ENCODE measurements at regions not wholly inside any gene's neighbourhood (a gene's known extent, or its start where the extent isn't known, plus 50 kb on each side); places are given as distances from the start of the nearest gene placed in this dataset.
"Not testable (repeated sequence)": the region's sequence is repeated elsewhere in the genome, so short reads cannot be mapped to it uniquely, and the experiment has no call there.

- no peak for DNase-seq
Observed at GRCh38 chr11:69869311-69869939, 50.2 kb upstream of the FGF3 start.

GRCh38 chr11:69870766-69871165 lies 51.5 kb upstream of the FGF3 start:
- DNase-seq, result no peak

- no peak for DNase-seq
Observed at GRCh38 chr11:69873166-69874077, 54.2 kb upstream of the FGF3 start.

- no peak for DNase-seq
Observed at GRCh38 chr11:69874178-69874983, 55.2 kb upstream of the FGF3 start.

- no peak for DNase-seq
Observed at GRCh38 chr11:69874984-69875624, 55.9 kb upstream of the FGF3 start.

- no peak for DNase-seq
Observed at GRCh38 chr11:69876013-69876412, 56.8 kb upstream of the FGF3 start.

- no peak for DNase-seq
Observed at GRCh38 chr11:69877235-69877634, 58.0 kb upstream of the FGF3 start.

- DNase-seq, result not testable (repeated sequence)
Observed at GRCh38 chr11:69877704-69878103, 58.5 kb upstream of the FGF3 start.

- no peak for DNase-seq
Observed at GRCh38 chr11:69878144-69878883, 59.1 kb upstream of the FGF3 start.

- DNase-seq, result no peak
Observed at GRCh38 chr11:69878927-69879728, 59.9 kb upstream of the FGF3 start.

- DNase-seq, result no peak
Observed at GRCh38 chr11:69879729-69880005, 60.5 kb upstream of the FGF3 start.

- no peak for DNase-seq
Observed at GRCh38 chr11:69880041-69880825, 61.0 kb upstream of the FGF3 start.

- no peak for DNase-seq
Observed at GRCh38 chr11:69880826-69881445, 61.7 kb upstream of the FGF3 start.

- no peak for DNase-seq
Observed at GRCh38 chr11:69881467-69882269, 62.5 kb upstream of the FGF3 start.

- DNase-seq, result no peak
Observed at GRCh38 chr11:69882270-69882608, 63.0 kb upstream of the FGF3 start.

GRCh38 chr11:69883292-69884255 lies 64.4 kb upstream of the FGF3 start:
- no peak for DNase-seq

GRCh38 chr11:69884286-69884685 lies 65.1 kb upstream of the FGF3 start:
- no peak for DNase-seq

GRCh38 chr11:69884751-69885150 lies 65.5 kb upstream of the FGF3 start:
- DNase-seq, result no peak
